Panc1 (cell line): ENCODE measurements at regions not wholly inside any gene's neighbourhood (a gene's known extent, or its start where the extent isn't known, plus 50 kb on each side); places are given as distances from the start of the nearest gene placed in this dataset.

Experiments
- POLR2AphosphoS5 ChIP-seq: IDR thresholded peaks from 2 replicates; pipeline ENCODE4 v1.6.1; 2012; ENCODE audit warnings: mild to moderate bottlenecking, low read depth, low read length, moderate library complexity
- REST ChIP-seq, 2 experiments: IDR thresholded peaks; 2 replicates each; pipeline ENCODE4 v1.6.1; 2011 to 2012; ENCODE audit warnings: low read depth in 2 of 2, control low read depth in 1 of 2, low read length in 1 of 2, mild to moderate bottlenecking in 1 of 2, moderate library complexity in 1 of 2; ENCODE audit not compliant: insufficient read depth in 1 of 2
- SIN3A ChIP-seq: IDR thresholded peaks from 2 replicates; pipeline ENCODE4 v1.6.1; 2012; ENCODE audit warnings: low read depth, mild to moderate bottlenecking, low read length, moderate library complexity, borderline replicate concordance; ENCODE audit not compliant: insufficient read depth
- TCF7L2 ChIP-seq: IDR thresholded peaks from 2 replicates; pipeline ENCODE4 v1.6.1; 2011; ENCODE audit warnings: mild to moderate bottlenecking, low read depth, low read length, inconsistent platforms
- TF ChIP-seq, protein P1 (sequence below): fragments of 450-650 bp; IDR thresholded peaks from 2 replicates; pipeline ENCODE4 v1.5.1; 2017; ENCODE audit warnings: mild to moderate bottlenecking

GRCh38 chr11:104695065-104695463 lies 203.2 kb downstream of the CASP12 start:
- TF ChIP-seq, protein P1, sequence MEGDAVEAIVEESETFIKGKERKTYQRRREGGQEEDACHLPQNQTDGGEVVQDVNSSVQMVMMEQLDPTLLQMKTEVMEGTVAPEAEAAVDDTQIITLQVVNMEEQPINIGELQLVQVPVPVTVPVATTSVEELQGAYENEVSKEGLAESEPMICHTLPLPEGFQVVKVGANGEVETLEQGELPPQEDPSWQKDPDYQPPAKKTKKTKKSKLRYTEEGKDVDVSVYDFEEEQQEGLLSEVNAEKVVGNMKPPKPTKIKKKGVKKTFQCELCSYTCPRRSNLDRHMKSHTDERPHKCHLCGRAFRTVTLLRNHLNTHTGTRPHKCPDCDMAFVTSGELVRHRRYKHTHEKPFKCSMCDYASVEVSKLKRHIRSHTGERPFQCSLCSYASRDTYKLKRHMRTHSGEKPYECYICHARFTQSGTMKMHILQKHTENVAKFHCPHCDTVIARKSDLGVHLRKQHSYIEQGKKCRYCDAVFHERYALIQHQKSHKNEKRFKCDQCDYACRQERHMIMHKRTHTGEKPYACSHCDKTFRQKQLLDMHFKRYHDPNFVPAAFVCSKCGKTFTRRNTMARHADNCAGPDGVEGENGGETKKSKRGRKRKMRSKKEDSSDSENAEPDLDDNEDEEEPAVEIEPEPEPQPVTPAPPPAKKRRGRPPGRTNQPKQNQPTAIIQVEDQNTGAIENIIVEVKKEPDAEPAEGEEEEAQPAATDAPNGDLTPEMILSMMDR: no peak
- TF ChIP-seq POLR2AphosphoS5 (no peak), TCF7L2 (no peak), REST (IDR thresholded peaks at IDR 0.05; ENCODE audit: insufficient read depth in 1 of 2, low read depth in 2 of 2, low read length in 1 of 2) (no peak), SIN3A (no peak)
